Caco-2 (cell line): ENCODE measurements at regions not wholly inside any gene's neighbourhood (a gene's known extent, or its start where the extent isn't known, plus 50 kb on each side); places are given as distances from the start of the nearest gene placed in this dataset.
"Not testable (repeated sequence)": the region's sequence is repeated elsewhere in the genome, so short reads cannot be mapped to it uniquely, and the experiment has no call there.

ENCODE experiments used
- BruUV-seq: library from RNA; stranded (reverse); fragments of 400-500 nt; replicated peaks from 2 replicates; lab custom pipeline; 2021; lab: Mats Ljungman, UMichigan
- CTCF ChIA-PET: fragments of 300-600 bp; sonication (Branson Sonifier 250); formaldehyde crosslinking; loops from one replicate; lab custom pipeline; 2022; ENCODE audit warnings: antibody characterized with exemption; lab: Charles Lee
- POLR2A ChIA-PET: fragments of 300-600 bp; sonication (Branson Sonifier 250); formaldehyde crosslinking; loops from one replicate; lab custom pipeline; 2022; ENCODE audit warnings: antibody characterized with exemption; lab: Charles Lee
- DNase-seq, 2 experiments: peaks; one replicate each; pipeline versions ENCODE4 v3.0.0 to v3.0.0-alpha.2; 2020 to 2022
- H3K27me3 ChIP-seq: replicated peaks from 2 replicates; pipeline ENCODE4 v1.6.0; 2011; ENCODE audit warnings: low read length; ENCODE audit not compliant: control insufficient read depth, insufficient read depth
- H3K36me3 ChIP-seq: 2 replicates; pipeline ENCODE4 v1.5.1; 2011; ENCODE audit warnings: low read length; ENCODE audit not compliant: control insufficient read depth, insufficient read depth
- H3K4me1 ChIP-seq: fragments of 250-450 bp; sonication (Bioruptor Pico); 2 replicates; pipeline ENCODE4 v1.5.1; 2020; ENCODE audit warnings: mild to moderate bottlenecking
- H3K4me3 ChIP-seq: 2 replicates; pipeline ENCODE4 v1.5.1; 2011; ENCODE audit warnings: low read depth, mild to moderate bottlenecking, control low read depth, low read length
- H3K9me3 ChIP-seq: fragments of 250-450 bp; sonication (Bioruptor Pico); 2 replicates; pipeline ENCODE4 v1.5.1; 2020; ENCODE audit warnings: mild to moderate bottlenecking, moderate library complexity
- H3K27ac Mint-ChIP-seq: one replicate; pipeline ENCODE4 v1.8.0; 2022; ENCODE audit warnings: mixed read lengths; ENCODE audit not compliant: unreplicated experiment
- H3K27me3 Mint-ChIP-seq: one replicate; pipeline ENCODE4 v1.8.0; 2022; ENCODE audit warnings: mixed read lengths; ENCODE audit not compliant: insufficient read depth, unreplicated experiment
- H3K36me3 Mint-ChIP-seq: one replicate; pipeline ENCODE4 v1.8.0; 2022; ENCODE audit warnings: mild to moderate bottlenecking, mixed read lengths; ENCODE audit not compliant: insufficient read depth, unreplicated experiment
- H3K4me1 Mint-ChIP-seq: one replicate; pipeline ENCODE4 v1.8.0; 2022; ENCODE audit warnings: low read depth, mixed read lengths; ENCODE audit not compliant: unreplicated experiment
- H3K4me3 Mint-ChIP-seq: one replicate; pipeline ENCODE4 v1.8.0; 2022; ENCODE audit warnings: mild to moderate bottlenecking, moderate library complexity, mixed read lengths; ENCODE audit not compliant: unreplicated experiment
- H3K9me3 Mint-ChIP-seq: one replicate; pipeline ENCODE4 v1.8.0; 2022; ENCODE audit warnings: mixed read lengths; ENCODE audit not compliant: unreplicated experiment
- intact Hi-C: fragments of 100-400 bp; cut with micrococcal nuclease; formaldehyde crosslinking; loops from one replicate; pipeline ENCODE4 v1.10.0; 2022; ENCODE audit not compliant: unreplicated experiment
- TF ChIP-seq, protein P1 (sequence below), 2 experiments: fragments of 200-600 bp in 1 of 2; IDR thresholded peaks; 1 replicate in 1 of 2; 2 replicates in 1 of 2; pipeline versions ENCODE4 v1.5.1 to v1.8.0; 2011 to 2022; ENCODE audit warnings: antibody characterized with exemption in 1 of 2, control low read depth in 1 of 2, inconsistent platforms in 1 of 2, low read depth in 1 of 2, low read length in 1 of 2, mild to moderate bottlenecking in 1 of 2, moderate library complexity in 1 of 2; ENCODE audit not compliant: insufficient read depth in 1 of 2, severe bottlenecking in 1 of 2, unreplicated experiment in 1 of 2

DNA sequence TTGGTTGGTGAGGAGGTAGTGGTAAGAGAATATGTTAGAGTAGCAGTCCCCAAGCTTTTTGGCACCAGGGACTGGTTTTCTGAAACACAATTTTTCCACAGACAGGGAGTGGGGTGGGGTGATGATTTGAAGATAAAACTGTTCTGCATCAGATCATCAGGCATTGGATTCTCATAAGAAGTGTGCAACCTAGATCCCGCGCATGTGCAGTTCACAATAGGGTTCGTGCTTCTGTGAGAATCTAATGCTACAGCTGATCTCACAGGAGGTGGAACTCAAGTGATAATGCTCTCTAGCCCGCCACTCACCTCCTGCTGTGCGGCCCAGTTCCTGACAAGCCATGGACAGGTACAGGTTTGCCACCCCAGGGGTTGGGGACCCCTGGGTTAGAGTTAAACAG is 423.3 kb downstream of the GPAT3 start:
- H3K27me3 Mint-ChIP-seq, result no peaks in the 10 kb centered on the region
- H3K9me3 ChIP-seq, result no peaks in the 10 kb centered on the region; the same call in 1 of the 2 replicates
- POLR2A ChIA-PET, result no interaction called here
- H3K9me3 Mint-ChIP-seq, result peaks cover 6% of the 10 kb centered on the region
- BruUV-seq, result no TSS peak
- no peaks in the 10 kb centered on the region for H3K4me1 ChIP-seq
- intact Hi-C loops, result no loop called here
- H3K27me3 ChIP-seq, result no peaks in the 10 kb centered on the region
- CTCF ChIA-PET, result no interaction called here
- H3K36me3 Mint-ChIP-seq, result no peaks in the 10 kb centered on the region
- H3K27ac Mint-ChIP-seq, result no peak overlapping the region
- TF ChIP-seq, protein P1, sequence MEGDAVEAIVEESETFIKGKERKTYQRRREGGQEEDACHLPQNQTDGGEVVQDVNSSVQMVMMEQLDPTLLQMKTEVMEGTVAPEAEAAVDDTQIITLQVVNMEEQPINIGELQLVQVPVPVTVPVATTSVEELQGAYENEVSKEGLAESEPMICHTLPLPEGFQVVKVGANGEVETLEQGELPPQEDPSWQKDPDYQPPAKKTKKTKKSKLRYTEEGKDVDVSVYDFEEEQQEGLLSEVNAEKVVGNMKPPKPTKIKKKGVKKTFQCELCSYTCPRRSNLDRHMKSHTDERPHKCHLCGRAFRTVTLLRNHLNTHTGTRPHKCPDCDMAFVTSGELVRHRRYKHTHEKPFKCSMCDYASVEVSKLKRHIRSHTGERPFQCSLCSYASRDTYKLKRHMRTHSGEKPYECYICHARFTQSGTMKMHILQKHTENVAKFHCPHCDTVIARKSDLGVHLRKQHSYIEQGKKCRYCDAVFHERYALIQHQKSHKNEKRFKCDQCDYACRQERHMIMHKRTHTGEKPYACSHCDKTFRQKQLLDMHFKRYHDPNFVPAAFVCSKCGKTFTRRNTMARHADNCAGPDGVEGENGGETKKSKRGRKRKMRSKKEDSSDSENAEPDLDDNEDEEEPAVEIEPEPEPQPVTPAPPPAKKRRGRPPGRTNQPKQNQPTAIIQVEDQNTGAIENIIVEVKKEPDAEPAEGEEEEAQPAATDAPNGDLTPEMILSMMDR (IDR thresholded peaks at IDR 0.05; ENCODE audit: insufficient read depth in 1 of 2, low read depth in 1 of 2, low read length in 1 of 2, severe bottlenecking in 1 of 2, unreplicated experiment in 1 of 2), result no peak
- no peak overlapping the region for H3K4me3 ChIP-seq
- DNase-seq, result no peak
- no peaks in the 10 kb centered on the region for H3K36me3 ChIP-seq
- H3K4me3 Mint-ChIP-seq, result no peak overlapping the region
- no peaks in the 10 kb centered on the region for H3K4me1 Mint-ChIP-seq

DNA sequence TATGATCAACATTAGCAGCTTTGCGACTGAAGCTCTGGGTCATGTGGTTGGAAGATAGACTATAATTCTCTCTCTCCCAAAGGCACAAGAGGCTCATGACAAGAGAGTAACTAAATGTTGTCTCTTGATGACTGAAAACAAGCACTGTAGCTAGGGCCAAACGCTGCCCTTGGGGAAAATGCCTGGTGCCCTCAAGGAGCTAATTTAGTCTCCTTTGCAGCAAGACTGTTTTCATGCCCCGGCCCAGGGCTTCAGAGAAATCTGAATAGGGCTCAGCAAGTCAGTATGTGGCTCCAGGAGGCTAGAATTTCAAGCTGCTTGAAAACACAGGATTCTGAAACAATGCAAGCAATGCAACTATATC is 411.9 kb downstream of the GPAT3 start:
- intact Hi-C loops, result no loop called here
- TF ChIP-seq, protein P1 (IDR thresholded peaks at IDR 0.05; ENCODE audit: insufficient read depth in 1 of 2, low read depth in 1 of 2, low read length in 1 of 2, severe bottlenecking in 1 of 2, unreplicated experiment in 1 of 2), result no peak
- no peaks in the 10 kb centered on the region for H3K36me3 ChIP-seq
- H3K9me3 Mint-ChIP-seq, result no peaks in the 10 kb centered on the region
- H3K4me3 Mint-ChIP-seq, result no peak overlapping the region
- H3K27me3 ChIP-seq, result no peaks in the 10 kb centered on the region
- no peak for DNase-seq
- no peaks in the 10 kb centered on the region for H3K4me1 Mint-ChIP-seq
- no peak overlapping the region for H3K27ac Mint-ChIP-seq
- H3K9me3 ChIP-seq, result no peaks in the 10 kb centered on the region
- ChIA-PET POLR2A (no interaction called here), CTCF (no interaction called here)
- H3K27me3 Mint-ChIP-seq, result no peaks in the 10 kb centered on the region
- H3K36me3 Mint-ChIP-seq, result no peaks in the 10 kb centered on the region
- H3K4me1 ChIP-seq, result no peaks in the 10 kb centered on the region
- no TSS peak for BruUV-seq
- no peak overlapping the region for H3K4me3 ChIP-seq

DNA sequence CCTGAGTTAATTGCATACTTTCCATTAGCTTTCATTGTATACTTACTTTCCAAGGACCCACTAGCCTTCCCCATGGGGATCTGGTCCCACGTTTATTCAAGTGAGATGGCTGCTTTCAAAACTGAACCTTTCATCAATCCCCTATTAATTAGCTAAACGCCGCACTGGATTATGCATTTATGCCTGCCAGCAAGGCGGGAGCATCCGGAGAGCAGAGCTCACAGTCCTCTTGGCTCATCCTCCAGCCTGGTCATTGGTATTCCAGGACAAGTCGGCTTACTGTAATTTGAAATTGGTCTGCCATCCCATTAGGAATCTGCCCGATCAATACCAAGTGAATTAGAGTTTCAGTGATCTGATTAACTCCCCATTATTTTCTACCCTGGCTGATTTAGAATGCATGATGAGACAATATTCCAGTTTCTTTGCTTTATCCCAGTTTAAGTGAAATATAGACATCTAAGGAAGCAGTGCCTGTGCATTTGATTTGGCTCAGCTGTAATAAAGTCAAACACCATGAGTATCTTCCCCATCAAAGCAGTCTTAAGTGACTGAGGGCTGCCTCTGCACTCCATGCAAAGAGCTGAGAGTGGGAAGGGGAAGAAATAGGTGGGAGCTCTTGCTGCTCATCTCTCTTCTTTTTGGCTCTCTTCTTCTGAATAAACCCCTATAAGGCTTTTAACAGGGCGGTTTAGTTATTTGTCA is 411.4 kb downstream of the GPAT3 start:
- no peaks in the 10 kb centered on the region for H3K27me3 ChIP-seq
- intact Hi-C loops, result no loop called here
- POLR2A ChIA-PET, result no interaction called here
- no peaks in the 10 kb centered on the region for H3K4me1 ChIP-seq
- Mint-ChIP-seq H3K27me3 (no peaks in the 10 kb centered on the region), H3K9me3 (no peaks in the 10 kb centered on the region), H3K4me1 (no peaks in the 10 kb centered on the region), H3K36me3 (no peaks in the 10 kb centered on the region), H3K27ac (no peak overlapping the region), H3K4me3 (no peak overlapping the region)
- H3K9me3 ChIP-seq, result no peaks in the 10 kb centered on the region
- H3K4me3 ChIP-seq, result no peak overlapping the region
- DNase-seq, result no peak
- TF ChIP-seq, protein P1 (IDR thresholded peaks at IDR 0.05; ENCODE audit: insufficient read depth in 1 of 2, low read depth in 1 of 2, low read length in 1 of 2, severe bottlenecking in 1 of 2, unreplicated experiment in 1 of 2), result no peak
- BruUV-seq, result no TSS peak
- no peaks in the 10 kb centered on the region for H3K36me3 ChIP-seq
- CTCF ChIA-PET, result no interaction called here

DNA sequence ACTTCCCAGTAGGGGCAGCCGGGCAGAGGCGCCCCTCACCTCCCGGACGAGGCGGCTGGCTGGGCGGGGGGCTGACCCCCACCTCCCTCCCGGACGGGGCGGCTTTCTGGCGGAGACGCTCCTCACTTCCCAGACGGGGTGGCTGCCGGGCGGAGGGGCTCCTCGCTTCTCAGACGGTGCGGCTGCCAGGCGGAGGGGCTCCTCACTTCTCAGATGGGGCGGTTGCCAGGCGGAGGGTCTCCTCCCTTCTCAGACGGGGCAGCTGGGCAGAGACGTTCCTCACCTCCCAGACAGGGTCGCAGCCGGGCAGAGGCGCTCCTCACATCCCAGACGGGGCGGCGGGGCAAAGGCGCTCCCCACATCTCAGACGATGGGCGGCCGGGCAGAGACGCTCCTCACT is 407.8 kb downstream of the GPAT3 start:
- intact Hi-C loops, H3K27ac Mint-ChIP-seq, CTCF ChIA-PET, H3K36me3 Mint-ChIP-seq, H3K4me1 Mint-ChIP-seq, BruUV-seq, H3K27me3 ChIP-seq, POLR2A ChIA-PET, DNase-seq, H3K36me3 ChIP-seq, H3K9me3 ChIP-seq, H3K4me3 Mint-ChIP-seq, H3K4me1 ChIP-seq, H3K4me3 ChIP-seq, H3K27me3 Mint-ChIP-seq, H3K9me3 Mint-ChIP-seq: not testable (repeated sequence)
